HCT116 (cell line): ENCODE measurements at regions not wholly inside any gene's neighbourhood (a gene's known extent, or its start where the extent isn't known, plus 50 kb on each side); places are given as distances from the start of the nearest gene placed in this dataset.

Source experiments
- ATAC-seq: fragments of 200-7000 bp; cut with Tn5 transposase; 2 replicates; pipeline ENCODE4 v1.9.1; 2020; ENCODE audit warnings: mild to moderate bottlenecking, moderate library complexity
- BruUV-seq: library from RNA; stranded (reverse); fragments of 400-500 nt; replicated peaks from 2 replicates; lab custom pipeline; 2021; lab: Mats Ljungman, UMichigan
- CTCF ChIA-PET: fragments of 300-600 bp; sonication (Branson Sonifier 250); formaldehyde crosslinking; loops from one replicate; lab custom pipeline; 2021; ENCODE audit warnings: antibody characterized with exemption; lab: Charles Lee
- POLR2A ChIA-PET: fragments of 300-600, 350-600 bp; sonication (Branson Sonifier 250); formaldehyde crosslinking; loops from one replicate; lab custom pipeline; 2021; ENCODE audit warnings: antibody characterized with exemption; lab: Charles Lee
- RAD21 ChIA-PET, 2 experiments: fragments of 300-600 bp; sonication (Branson Sonifier 250); formaldehyde crosslinking; loops; one replicate each; lab custom pipeline; 2023; ENCODE audit warnings: low total read pairs in 2 of 2; ENCODE audit not compliant: uncharacterized antibody in 2 of 2, unreplicated experiment in 2 of 2, low non-redundant PET in 1 of 2; lab: Charles Lee
- DNase-seq: peaks from one replicate; pipeline ENCODE4 v3.0.0-alpha.2; 2010; ENCODE audit warnings: low read depth, low spot score
- H2AFZ ChIP-seq: fragments of 200-600 bp; shearing (Covaris generic), sonication (generic); 2 replicates; pipeline ENCODE4 v1.6.1; 2017; ENCODE audit warnings: low read depth, mixed run types, mixed read lengths, antibody characterized with exemption, low read length; ENCODE audit not compliant: poor library complexity, severe bottlenecking
- H3K27ac ChIP-seq: 2 replicates; pipeline ENCODE4 v1.5.1; 2012; ENCODE audit warnings: low read depth, low read length
- H3K27me3 ChIP-seq: fragments of 200-600 bp; sonication (generic); 2 replicates; pipeline ENCODE4 v1.6.1; 2016; ENCODE audit warnings: mixed run types, low read length, mixed read lengths; ENCODE audit not compliant: insufficient read depth
- H3K36me3 ChIP-seq, 2 experiments: fragments of 200-500 bp in 1 of 2; fragments of 200-600 bp in 1 of 2; sonication (Bioruptor generic) in 1 of 2; sonication (generic) in 1 of 2; 2 replicates each; pipeline versions ENCODE4 v1.5.1 to v1.6.1; 2014 to 2016; ENCODE audit warnings: low read length in 2 of 2, inconsistent platforms in 1 of 2, mixed read lengths in 1 of 2, mixed run types in 1 of 2; ENCODE audit not compliant: insufficient read depth in 2 of 2, control insufficient read depth in 1 of 2
- H3K4me1 ChIP-seq, 2 experiments: fragments of 200-600 bp in 1 of 2; sonication (generic) in 1 of 2; 2 replicates each; pipeline versions ENCODE4 v1.5.1 to v1.6.1; 2012 to 2017; ENCODE audit warnings: low read length in 2 of 2, inconsistent platforms in 1 of 2, mild to moderate bottlenecking in 1 of 2, mixed read lengths in 1 of 2, mixed run types in 1 of 2, moderate library complexity in 1 of 2; ENCODE audit not compliant: insufficient read depth in 2 of 2, control insufficient read depth in 1 of 2
- H3K4me2 ChIP-seq: fragments of 200-600 bp; sonication (generic); 2 replicates; pipeline ENCODE4 v1.6.1; 2017; ENCODE audit warnings: mixed run types, low read length, mixed read lengths
- H3K4me3 ChIP-seq, 2 experiments: fragments of 200-600 bp in 1 of 2; sonication (generic) in 1 of 2; replicated peaks in 1 of 2; 2 replicates each; pipeline ENCODE4 v1.5.1; 2011 to 2016; ENCODE audit warnings: low read length in 2 of 2, control low read depth in 1 of 2, low read depth in 1 of 2, mild to moderate bottlenecking in 1 of 2, mixed read lengths in 1 of 2, mixed run types in 1 of 2
- H3K79me2 ChIP-seq: fragments of 200-600 bp; sonication (generic); 2 replicates; pipeline ENCODE4 v1.6.1; 2017; ENCODE audit warnings: mild to moderate bottlenecking, mixed run types, low read length, moderate library complexity, mixed read lengths; ENCODE audit not compliant: insufficient read depth
- H3K9ac ChIP-seq: fragments of 200-600 bp; sonication (generic); 2 replicates; pipeline ENCODE4 v1.6.1; 2016; ENCODE audit warnings: low read length, mixed read lengths
- H3K9me2 ChIP-seq: fragments of 200-600 bp; sonication (generic), shearing (Covaris generic); 2 replicates; pipeline ENCODE4 v1.6.1; 2017; ENCODE audit warnings: mixed run types, mild to moderate bottlenecking, moderate library complexity; ENCODE audit not compliant: insufficient read depth
- H3K9me3 ChIP-seq, 2 experiments: fragments of 200-500 bp in 1 of 2; fragments of 200-600 bp in 1 of 2; sonication (Bioruptor generic) in 1 of 2; sonication (generic) in 1 of 2; 2 replicates each; pipeline ENCODE4 v1.6.1; 2014 to 2017; ENCODE audit warnings: low read length in 2 of 2, mixed read lengths in 2 of 2, inconsistent platforms in 1 of 2, low read depth in 1 of 2, mild to moderate bottlenecking in 1 of 2, mixed run types in 1 of 2, moderate library complexity in 1 of 2; ENCODE audit not compliant: control insufficient read depth in 1 of 2, insufficient read depth in 1 of 2
- H4K20me1 ChIP-seq: fragments of 200-600 bp; sonication (generic), shearing (Covaris generic); 2 replicates; pipeline ENCODE4 v1.6.1; 2017; ENCODE audit warnings: mixed run types, mild to moderate bottlenecking, moderate library complexity; ENCODE audit not compliant: insufficient read depth
- SIN3A ChIP-seq: IDR thresholded peaks from 2 replicates; pipeline ENCODE4 v1.6.1; 2012; ENCODE audit warnings: low read depth
- SRF ChIP-seq: IDR thresholded peaks from 2 replicates; pipeline ENCODE4 v1.6.1; 2012; ENCODE audit warnings: low read depth
- TCF7L2 ChIP-seq: IDR thresholded peaks from 2 replicates; pipeline ENCODE4 v1.7.0; 2011; ENCODE audit warnings: borderline replicate concordance, inconsistent platforms; ENCODE audit not compliant: insufficient read depth, insufficient read length; ENCODE audit errors: extremely low read depth
- intact Hi-C: fragments of 100-400 bp; cut with micrococcal nuclease; formaldehyde crosslinking; loops from 2 replicates; pipeline ENCODE4 v1.10.0; 2022
- TF ChIP-seq, protein P1 (sequence below): IDR thresholded peaks from 2 replicates; pipeline ENCODE4 v1.6.1; 2011; ENCODE audit warnings: mild to moderate bottlenecking, low read length, moderate library complexity; ENCODE audit not compliant: insufficient replicate concordance; ENCODE audit errors: extremely low read depth
- TF ChIP-seq, protein P2 (sequence below): IDR thresholded peaks from 2 replicates; pipeline ENCODE4 v1.6.1; 2012
- TF ChIP-seq, protein P3 (sequence below): IDR thresholded peaks from 2 replicates; pipeline ENCODE4 v1.6.1; 2012; ENCODE audit warnings: low read depth

DNA sequence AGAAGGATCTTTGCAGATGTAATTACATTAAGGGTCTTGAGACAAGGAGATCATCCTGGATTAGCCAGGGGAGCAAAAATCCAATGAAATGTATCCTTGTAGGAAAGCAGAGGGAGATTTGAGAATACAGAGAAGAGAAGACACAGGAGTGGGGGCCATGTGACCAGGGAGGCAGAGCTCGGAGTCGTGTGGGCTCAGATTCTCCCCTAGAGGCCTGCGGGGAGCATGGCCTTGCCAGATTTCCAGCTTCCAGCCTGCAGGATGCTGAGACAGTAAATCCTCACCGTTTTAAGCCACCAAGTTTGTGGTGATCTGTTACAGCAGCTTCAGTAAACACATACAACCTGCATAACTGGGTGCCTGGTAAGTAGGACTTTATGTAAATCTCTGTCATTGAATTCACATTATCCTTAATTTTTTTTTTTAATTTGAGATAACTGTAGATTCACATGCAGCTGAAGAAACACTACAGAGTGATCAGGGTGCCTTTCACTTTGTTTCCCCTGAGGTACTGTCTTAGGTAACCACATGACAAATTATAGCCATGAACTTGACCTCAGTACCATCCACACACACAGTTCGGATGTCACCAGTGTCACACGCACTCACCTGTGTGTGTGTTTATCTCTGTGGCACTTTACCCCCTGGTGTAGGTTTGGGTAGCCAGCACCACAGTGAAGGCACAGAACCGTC, 138.4 kb upstream of the HDAC4 start:
- Histone ChIP-seq H3K9me2 (no peaks in the 10 kb centered on the region), H4K20me1 (no peaks in the 10 kb centered on the region), H2AFZ (no peak overlapping the region), H3K4me1 (no peaks in the 10 kb centered on the region), H3K27me3 (no peaks in the 10 kb centered on the region), H3K36me3 (no peaks in the 10 kb centered on the region), H3K4me3 (no peak overlapping the region), H3K27ac (no peak overlapping the region), H3K9me3 (peaks cover 0 to 3% of the 10 kb centered on the region in 2 experiments; a peak in 1 of 4 replicates), H3K9ac (no peak overlapping the region), H3K4me2 (no peak overlapping the region), H3K79me2 (no peaks in the 10 kb centered on the region)
- ChIA-PET CTCF (no interaction called here), POLR2A (no interaction called here), RAD21 (no interaction called here)
- no TSS peak for BruUV-seq
- intact Hi-C loops: no loop called here
- DNase-seq: no peak
- TF ChIP-seq SRF: no peak
- TF ChIP-seq, protein P1, sequence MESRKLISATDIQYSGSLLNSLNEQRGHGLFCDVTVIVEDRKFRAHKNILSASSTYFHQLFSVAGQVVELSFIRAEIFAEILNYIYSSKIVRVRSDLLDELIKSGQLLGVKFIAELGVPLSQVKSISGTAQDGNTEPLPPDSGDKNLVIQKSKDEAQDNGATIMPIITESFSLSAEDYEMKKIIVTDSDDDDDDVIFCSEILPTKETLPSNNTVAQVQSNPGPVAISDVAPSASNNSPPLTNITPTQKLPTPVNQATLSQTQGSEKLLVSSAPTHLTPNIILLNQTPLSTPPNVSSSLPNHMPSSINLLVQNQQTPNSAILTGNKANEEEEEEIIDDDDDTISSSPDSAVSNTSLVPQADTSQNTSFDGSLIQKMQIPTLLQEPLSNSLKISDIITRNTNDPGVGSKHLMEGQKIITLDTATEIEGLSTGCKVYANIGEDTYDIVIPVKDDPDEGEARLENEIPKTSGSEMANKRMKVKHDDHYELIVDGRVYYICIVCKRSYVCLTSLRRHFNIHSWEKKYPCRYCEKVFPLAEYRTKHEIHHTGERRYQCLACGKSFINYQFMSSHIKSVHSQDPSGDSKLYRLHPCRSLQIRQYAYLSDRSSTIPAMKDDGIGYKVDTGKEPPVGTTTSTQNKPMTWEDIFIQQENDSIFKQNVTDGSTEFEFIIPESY: no peak
- TF ChIP-seq SIN3A: no peak
- no peak for ATAC-seq

DNA sequence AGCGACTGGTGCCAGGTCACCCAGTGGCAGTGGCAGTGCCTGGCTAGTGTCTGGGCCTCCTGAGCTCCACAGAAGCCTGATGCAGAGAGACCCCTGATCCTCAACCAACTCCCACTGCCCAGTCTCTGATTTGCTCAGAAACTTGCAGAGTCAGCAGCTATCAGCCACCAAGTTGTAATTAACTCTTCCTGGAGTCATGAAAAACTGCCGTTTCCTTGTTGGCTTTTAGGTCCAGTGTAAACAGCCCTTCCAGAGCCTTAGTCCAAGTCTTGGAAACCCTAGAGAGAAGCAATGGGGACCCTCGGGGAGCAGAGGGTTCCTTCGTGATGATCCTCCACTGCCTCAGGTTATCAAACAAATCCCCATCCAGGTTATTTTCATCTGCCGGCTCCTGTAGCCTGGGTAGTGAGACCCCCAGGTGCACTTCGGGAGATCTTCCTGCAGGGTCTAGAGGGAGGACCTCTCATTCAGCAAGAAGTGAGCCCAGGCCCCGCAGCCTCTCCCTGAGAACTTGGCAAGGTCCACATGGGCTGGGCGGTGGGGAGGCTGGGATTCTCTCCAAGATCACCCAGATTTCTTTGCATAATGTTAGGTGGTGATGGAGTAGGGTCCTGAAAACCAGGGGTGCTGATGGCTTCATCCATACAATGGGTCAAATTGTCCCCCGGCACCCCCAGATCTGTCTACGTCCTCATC, 137.7 kb upstream of the HDAC4 start:
- CTCF ChIA-PET: no interaction called here
- no peaks in the 10 kb centered on the region for H3K9me2 ChIP-seq
- POLR2A ChIA-PET: no interaction called here
- no peak overlapping the region for H3K27ac ChIP-seq
- no peak for TF ChIP-seq TCF7L2
- TF ChIP-seq, protein P2, sequence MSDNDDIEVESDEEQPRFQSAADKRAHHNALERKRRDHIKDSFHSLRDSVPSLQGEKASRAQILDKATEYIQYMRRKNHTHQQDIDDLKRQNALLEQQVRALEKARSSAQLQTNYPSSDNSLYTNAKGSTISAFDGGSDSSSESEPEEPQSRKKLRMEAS: no peak
- TF ChIP-seq, protein P3, sequence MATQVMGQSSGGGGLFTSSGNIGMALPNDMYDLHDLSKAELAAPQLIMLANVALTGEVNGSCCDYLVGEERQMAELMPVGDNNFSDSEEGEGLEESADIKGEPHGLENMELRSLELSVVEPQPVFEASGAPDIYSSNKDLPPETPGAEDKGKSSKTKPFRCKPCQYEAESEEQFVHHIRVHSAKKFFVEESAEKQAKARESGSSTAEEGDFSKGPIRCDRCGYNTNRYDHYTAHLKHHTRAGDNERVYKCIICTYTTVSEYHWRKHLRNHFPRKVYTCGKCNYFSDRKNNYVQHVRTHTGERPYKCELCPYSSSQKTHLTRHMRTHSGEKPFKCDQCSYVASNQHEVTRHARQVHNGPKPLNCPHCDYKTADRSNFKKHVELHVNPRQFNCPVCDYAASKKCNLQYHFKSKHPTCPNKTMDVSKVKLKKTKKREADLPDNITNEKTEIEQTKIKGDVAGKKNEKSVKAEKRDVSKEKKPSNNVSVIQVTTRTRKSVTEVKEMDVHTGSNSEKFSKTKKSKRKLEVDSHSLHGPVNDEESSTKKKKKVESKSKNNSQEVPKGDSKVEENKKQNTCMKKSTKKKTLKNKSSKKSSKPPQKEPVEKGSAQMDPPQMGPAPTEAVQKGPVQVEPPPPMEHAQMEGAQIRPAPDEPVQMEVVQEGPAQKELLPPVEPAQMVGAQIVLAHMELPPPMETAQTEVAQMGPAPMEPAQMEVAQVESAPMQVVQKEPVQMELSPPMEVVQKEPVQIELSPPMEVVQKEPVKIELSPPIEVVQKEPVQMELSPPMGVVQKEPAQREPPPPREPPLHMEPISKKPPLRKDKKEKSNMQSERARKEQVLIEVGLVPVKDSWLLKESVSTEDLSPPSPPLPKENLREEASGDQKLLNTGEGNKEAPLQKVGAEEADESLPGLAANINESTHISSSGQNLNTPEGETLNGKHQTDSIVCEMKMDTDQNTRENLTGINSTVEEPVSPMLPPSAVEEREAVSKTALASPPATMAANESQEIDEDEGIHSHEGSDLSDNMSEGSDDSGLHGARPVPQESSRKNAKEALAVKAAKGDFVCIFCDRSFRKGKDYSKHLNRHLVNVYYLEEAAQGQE: no peak
- TF ChIP-seq, all 23 proteins: peak for 0
- Histone ChIP-seq H3K9ac (no peak overlapping the region), H3K4me2 (no peak overlapping the region), H3K4me3 (no peak overlapping the region), H4K20me1 (no peaks in the 10 kb centered on the region), H3K79me2 (no peaks in the 10 kb centered on the region), H2AFZ (no peak overlapping the region), H3K4me1 (no peaks in the 10 kb centered on the region), H3K9me3 (peaks cover 0 to 3% of the 10 kb centered on the region in 2 experiments; a peak in 1 of 4 replicates), H3K27me3 (no peaks in the 10 kb centered on the region), H3K36me3 (no peaks in the 10 kb centered on the region)
- intact Hi-C loops: no loop called here
- ATAC-seq: no peak
- RAD21 ChIA-PET: no interaction called here
- BruUV-seq: no TSS peak
- DNase-seq: no peak
